SK-N-MC (cell line): ENCODE measurements at regions not wholly inside any gene's neighbourhood (a gene's known extent, or its start where the extent isn't known, plus 50 kb on each side); places are given as distances from the start of the nearest gene placed in this dataset.

Source experiments
- FOXP2 ChIP-seq: optimal IDR thresholded peaks from 2 replicates; pipeline ENCODE3; 2011; ENCODE audit warnings: mild to moderate bottlenecking, moderate library complexity; ENCODE audit not compliant: insufficient read depth; ENCODE audit errors: extremely low read length, control extremely low read depth
- POLR2AphosphoS5 ChIP-seq: IDR thresholded peaks from 2 replicates; pipeline ENCODE4 v1.6.1; 2012; ENCODE audit warnings: mild to moderate bottlenecking, low read depth, low read length, borderline replicate concordance

GRCh38 chr12:58140395-58140794, 199.0 kb downstream of the ATP23 start:
- TF ChIP-seq FOXP2 (no peak), POLR2AphosphoS5 (no peak)
